ENCODE measurements at regions not wholly inside any gene's neighbourhood (a gene's known extent, or its start where the extent isn't known, plus 50 kb on each side); places are given as distances from the start of the nearest gene placed in this dataset.

DNA sequence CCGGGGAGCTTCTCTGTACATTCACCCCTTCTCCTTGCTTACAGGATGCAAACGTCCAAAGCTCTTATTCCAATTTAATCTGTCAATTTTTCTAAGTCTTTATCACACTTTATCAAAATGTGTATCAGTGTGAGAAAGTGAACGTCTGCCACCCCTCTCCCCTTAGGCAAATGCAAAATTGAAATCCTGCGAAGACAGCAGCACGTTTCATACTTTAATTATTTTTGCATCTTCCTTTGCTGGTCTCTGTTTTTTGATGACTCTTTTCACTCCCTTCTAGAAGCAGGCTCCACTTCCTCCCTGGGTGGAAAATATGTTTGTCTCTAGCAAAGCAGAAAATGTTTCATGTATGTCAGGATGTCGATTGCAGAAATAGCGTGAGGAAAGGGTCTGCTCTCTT is 576.5 kb upstream of the BRINP1 start:
- Histone ChIP-seq H3K9me3 (ENCODE audit: control insufficient read depth, low read depth, low read length) (no peaks in the 10 kb centered on the region), H3K79me1 (ENCODE audit: insufficient read depth, low read depth, low read length, poor library complexity, severe bottlenecking) (no peaks in the 10 kb centered on the region), H2BK20ac (ENCODE audit: low read depth, low read length, poor library complexity, severe bottlenecking) (no peak overlapping the region), H4K91ac (ENCODE audit: insufficient read length, low read depth, low read length) (no peak overlapping the region), H3K18ac (ENCODE audit: insufficient read length, low read depth, low read length) (no peak overlapping the region), H3K27ac (ENCODE audit: insufficient read length, low read depth, low read length) (no peak overlapping the region), H3T11ph (ENCODE audit: low read length) (no peak overlapping the region), H3K56ac (ENCODE audit: insufficient read length, low read depth, low read length) (no peak overlapping the region), H2BK12ac (ENCODE audit: insufficient read length, low read depth, low read length) (no peak overlapping the region), H3K27me3 (ENCODE audit: insufficient read depth, low read length) (no peaks in the 10 kb centered on the region), H3K4ac (ENCODE audit: low read depth, low read length) (no peak overlapping the region), H4K8ac (replicated peaks; ENCODE audit: insufficient read length, low read depth, low read length) (no peak overlapping the region), H2AK5ac (ENCODE audit: insufficient read length, low read length) (no peak overlapping the region), H3K14ac (ENCODE audit: insufficient read depth, low read length) (no peak overlapping the region), H4K20me1 (ENCODE audit: control insufficient read depth, insufficient read depth, insufficient read length) (no peaks in the 10 kb centered on the region), H2BK120ac (ENCODE audit: low read depth, low read length, poor library complexity, severe bottlenecking) (no peak overlapping the region), H2BK5ac (ENCODE audit: insufficient read length, low read length) (no peak overlapping the region), H3K23me2 (ENCODE audit: insufficient read length, low read depth, low read length, poor library complexity, severe bottlenecking) (no peaks in the 10 kb centered on the region), H3K4me1 (ENCODE audit: insufficient read depth, low read length) (no peaks in the 10 kb centered on the region), H3K9ac (ENCODE audit: extremely low read depth, insufficient read length, low read length) (no peak overlapping the region), H4K5ac (ENCODE audit: insufficient read length, low read depth, low read length) (no peak overlapping the region), H2BK15ac (ENCODE audit: low read depth, low read length) (no peak overlapping the region), H3K23ac (ENCODE audit: insufficient read length, low read depth, low read length) (no peak overlapping the region), H3K79me2 (ENCODE audit: insufficient read depth, low read length) (no peaks in the 10 kb centered on the region), H3K4me2 (ENCODE audit: insufficient read depth, insufficient read length, low read length) (no peak overlapping the region), H2AFZ (ENCODE audit: low read length) (no peak overlapping the region)
- DNase-seq = no peak
- Mint-ChIP-seq H3K36me3 (ENCODE audit: insufficient read depth in 1 of 3, low read depth in 3 of 3) (no peaks in the 10 kb centered on the region), H3K4me3 (no peak overlapping the region), H3K27ac (no peak overlapping the region; a peak in 1 of 7 replicates), H3K9me3 (no peaks in the 10 kb centered on the region), H3K4me1 (0 out of 4 replicates have a peak, but pooled peaks cover 0 to 2% of the 10 kb centered on the region in 2 experiments), H3K27me3 (ENCODE audit: low read depth) (no peaks in the 10 kb centered on the region)
- no CpG with 5 or more reads among the region's 7 CpGs for WGBS (ENCODE audit: extremely low coverage, insufficient read length, low lambda C conversion rate)
- TF ChIP-seq, protein P1, sequence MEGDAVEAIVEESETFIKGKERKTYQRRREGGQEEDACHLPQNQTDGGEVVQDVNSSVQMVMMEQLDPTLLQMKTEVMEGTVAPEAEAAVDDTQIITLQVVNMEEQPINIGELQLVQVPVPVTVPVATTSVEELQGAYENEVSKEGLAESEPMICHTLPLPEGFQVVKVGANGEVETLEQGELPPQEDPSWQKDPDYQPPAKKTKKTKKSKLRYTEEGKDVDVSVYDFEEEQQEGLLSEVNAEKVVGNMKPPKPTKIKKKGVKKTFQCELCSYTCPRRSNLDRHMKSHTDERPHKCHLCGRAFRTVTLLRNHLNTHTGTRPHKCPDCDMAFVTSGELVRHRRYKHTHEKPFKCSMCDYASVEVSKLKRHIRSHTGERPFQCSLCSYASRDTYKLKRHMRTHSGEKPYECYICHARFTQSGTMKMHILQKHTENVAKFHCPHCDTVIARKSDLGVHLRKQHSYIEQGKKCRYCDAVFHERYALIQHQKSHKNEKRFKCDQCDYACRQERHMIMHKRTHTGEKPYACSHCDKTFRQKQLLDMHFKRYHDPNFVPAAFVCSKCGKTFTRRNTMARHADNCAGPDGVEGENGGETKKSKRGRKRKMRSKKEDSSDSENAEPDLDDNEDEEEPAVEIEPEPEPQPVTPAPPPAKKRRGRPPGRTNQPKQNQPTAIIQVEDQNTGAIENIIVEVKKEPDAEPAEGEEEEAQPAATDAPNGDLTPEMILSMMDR (conservative IDR thresholded peaks at IDR 0.05) = no peak

Measured in H9 (cell line).